ENCODE measurements at regions not wholly inside any gene's neighbourhood (a gene's known extent, or its start where the extent isn't known, plus 50 kb on each side); places are given as distances from the start of the nearest gene placed in this dataset.

DNA sequence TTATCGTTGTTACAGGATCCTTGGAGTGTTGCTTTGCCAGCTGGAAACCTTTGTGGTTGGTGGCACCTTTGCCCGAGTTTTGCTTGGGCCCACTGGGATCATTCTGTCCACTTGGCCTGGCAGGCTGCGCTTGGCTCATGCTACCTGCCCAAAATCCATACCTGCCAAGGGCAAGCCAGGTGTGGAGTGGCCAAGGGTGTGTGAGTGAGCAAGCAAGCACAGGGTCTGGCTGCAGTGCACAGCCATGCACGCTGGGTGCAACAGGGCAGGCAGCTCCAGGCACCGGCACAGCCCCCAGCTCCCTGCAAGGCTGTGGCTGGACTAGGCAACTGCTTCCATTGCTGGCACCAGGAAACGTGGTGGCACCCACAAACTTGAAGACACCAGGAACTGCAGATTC is 421.8 kb downstream of the ARL4A start:
- Histone ChIP-seq H3K4me3 (replicated peaks in 1 of 3; ENCODE audit: insufficient read depth in 1 of 3, low read depth in 1 of 3, low read length in 3 of 3) (no peak overlapping the region), H3K27me3 (ENCODE audit: control insufficient read depth in 2 of 2, insufficient read depth in 2 of 2, low read length in 2 of 2) (no peaks in the 10 kb centered on the region), H4K20me1 (replicated peaks; ENCODE audit: control insufficient read depth, extremely low read depth, insufficient read depth, low read length) (no peaks in the 10 kb centered on the region), H3K9ac (replicated peaks; ENCODE audit: extremely low read depth, insufficient read depth, low read length) (no peak overlapping the region), H3K9me3 (replicated peaks; ENCODE audit: control insufficient read depth, insufficient read depth, low read length) (no peaks in the 10 kb centered on the region), H3K9me1 (replicated peaks; ENCODE audit: control insufficient read depth, extremely low read depth, insufficient read depth, low read length) (no peaks in the 10 kb centered on the region), H3K79me2 (ENCODE audit: control insufficient read depth, insufficient read depth, low read length) (no peaks in the 10 kb centered on the region), H3K4me2 (ENCODE audit: insufficient read depth, low read length) (no peak overlapping the region), H3K4me1 (ENCODE audit: control insufficient read depth, extremely low read depth, insufficient read depth, low read length) (no peaks in the 10 kb centered on the region), H3K27ac (ENCODE audit: insufficient read depth, low read depth, low read length) (no peak overlapping the region), H2AFZ (ENCODE audit: low read depth, low read length) (no peak overlapping the region), H3K36me3 (ENCODE audit: control insufficient read depth in 2 of 2, extremely low read depth in 1 of 2, insufficient read depth in 2 of 2, low read length in 2 of 2) (no peaks in the 10 kb centered on the region)
- dilution Hi-C loops (cut with MboI; ENCODE audit: extremely low pct_ligation_motif_present, low sequenced_read_pairs), result no loop called here
- DNase-seq (ENCODE audit: low read depth, low spot score) (no peak), FAIRE-seq (no peak)
- intact Hi-C loops (cut with micrococcal nuclease), result no loop called here
- no TSS peak for BruUV-seq (replicated peaks)
- ChIA-PET CTCF (interaction anchor here (1.6 to 2.0 kb wide), 3 partner anchors 9 to 422 kb away, joined by 3 to 10 read pairs (median 6); partner anchors contain the start of gene ARL4A), POLR2A (no interaction called here)
- TF ChIP-seq JUN (IDR thresholded peaks at IDR 0.05; ENCODE audit: borderline replicate concordance, insufficient read depth, insufficient read length, low read depth), result no peak
- TF ChIP-seq, protein P1, sequence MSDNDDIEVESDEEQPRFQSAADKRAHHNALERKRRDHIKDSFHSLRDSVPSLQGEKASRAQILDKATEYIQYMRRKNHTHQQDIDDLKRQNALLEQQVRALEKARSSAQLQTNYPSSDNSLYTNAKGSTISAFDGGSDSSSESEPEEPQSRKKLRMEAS (IDR thresholded peaks at IDR 0.05; ENCODE audit: insufficient read depth, insufficient read length), result no peak
- no peak for TF ChIP-seq FOS (IDR thresholded peaks at IDR 0.05; ENCODE audit: borderline replicate concordance, insufficient read depth, low read length)
- TF ChIP-seq EZH2 (IDR thresholded peaks at IDR 0.05; ENCODE audit: borderline replicate concordance, low read depth, low read length, severe bottlenecking), result no peak
- no peak for TF ChIP-seq POLR2AphosphoS5 (IDR thresholded peaks at IDR 0.05; ENCODE audit: insufficient read depth, low read depth, low read length)
- TF ChIP-seq, protein P2, sequence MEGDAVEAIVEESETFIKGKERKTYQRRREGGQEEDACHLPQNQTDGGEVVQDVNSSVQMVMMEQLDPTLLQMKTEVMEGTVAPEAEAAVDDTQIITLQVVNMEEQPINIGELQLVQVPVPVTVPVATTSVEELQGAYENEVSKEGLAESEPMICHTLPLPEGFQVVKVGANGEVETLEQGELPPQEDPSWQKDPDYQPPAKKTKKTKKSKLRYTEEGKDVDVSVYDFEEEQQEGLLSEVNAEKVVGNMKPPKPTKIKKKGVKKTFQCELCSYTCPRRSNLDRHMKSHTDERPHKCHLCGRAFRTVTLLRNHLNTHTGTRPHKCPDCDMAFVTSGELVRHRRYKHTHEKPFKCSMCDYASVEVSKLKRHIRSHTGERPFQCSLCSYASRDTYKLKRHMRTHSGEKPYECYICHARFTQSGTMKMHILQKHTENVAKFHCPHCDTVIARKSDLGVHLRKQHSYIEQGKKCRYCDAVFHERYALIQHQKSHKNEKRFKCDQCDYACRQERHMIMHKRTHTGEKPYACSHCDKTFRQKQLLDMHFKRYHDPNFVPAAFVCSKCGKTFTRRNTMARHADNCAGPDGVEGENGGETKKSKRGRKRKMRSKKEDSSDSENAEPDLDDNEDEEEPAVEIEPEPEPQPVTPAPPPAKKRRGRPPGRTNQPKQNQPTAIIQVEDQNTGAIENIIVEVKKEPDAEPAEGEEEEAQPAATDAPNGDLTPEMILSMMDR (IDR thresholded peaks at IDR 0.05; ENCODE audit: extremely low read depth in 1 of 2, insufficient read depth in 1 of 2, low read depth in 1 of 2, low read length in 2 of 2), result no peak
- no peak for TF ChIP-seq GATA2 (IDR thresholded peaks at IDR 0.05; ENCODE audit: insufficient read depth, insufficient read length, low read depth, low read length)
- TF ChIP-seq MYC (IDR thresholded peaks at IDR 0.05; ENCODE audit: low read depth, low read length), result no peak
- no peak for TF ChIP-seq POLR2A (IDR thresholded peaks at IDR 0.05; ENCODE audit: low read depth, low read length)

All from endothelial cell of umbilical vein (primary cell).